Neural progenitor cell (in vitro differentiated cells): ENCODE measurements at regions not wholly inside any gene's neighbourhood (a gene's known extent, or its start where the extent isn't known, plus 50 kb on each side); places are given as distances from the start of the nearest gene placed in this dataset.

ENCODE experiments used
- CTCF ChIP-seq: fragments of 200-600 bp; sonication (generic); IDR thresholded peaks from 2 replicates; pipeline ENCODE4 v1.5.1; 2017; ENCODE audit warnings: antibody characterized with exemption, mild to moderate bottlenecking
- EZH2 ChIP-seq: fragments of 200-600 bp; sonication (generic); IDR thresholded peaks from 2 replicates; pipeline ENCODE4 v1.6.1; 2017; ENCODE audit warnings: antibody characterized with exemption, mild to moderate bottlenecking, moderate library complexity
- EZH2phosphoT487 ChIP-seq: fragments of 200-600 bp; sonication (generic); IDR thresholded peaks from 2 replicates; pipeline ENCODE4 v1.6.1; 2017; ENCODE audit warnings: antibody characterized with exemption

DNA sequence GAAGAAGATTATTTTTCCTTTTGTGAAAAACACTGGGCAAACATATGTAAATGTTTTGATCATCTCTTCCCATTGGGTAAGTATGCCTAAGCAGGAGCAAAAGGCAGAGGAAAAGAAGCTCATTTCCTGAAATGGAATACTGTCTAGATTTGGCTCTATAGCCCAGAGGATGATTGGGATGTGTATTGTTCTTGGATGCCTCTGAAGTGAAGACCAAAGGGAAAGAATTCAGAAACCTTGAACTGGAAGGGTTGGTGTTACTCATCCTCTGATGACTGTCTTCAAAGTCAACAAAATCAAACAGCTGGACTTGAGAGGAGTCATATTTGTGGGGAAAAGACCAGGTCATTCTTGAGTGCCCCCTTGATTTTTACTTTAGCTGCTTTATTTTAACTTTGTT is 112.6 kb upstream of the NT5C1B start:
- no peak for TF ChIP-seq CTCF
- TF ChIP-seq EZH2, result no peak
- no peak for TF ChIP-seq EZH2phosphoT487
